T1000 (cell line): ENCODE measurements at regions not wholly inside any gene's neighbourhood (a gene's known extent, or its start where the extent isn't known, plus 50 kb on each side); places are given as distances from the start of the nearest gene placed in this dataset.
"Not testable (repeated sequence)": the region's sequence is repeated elsewhere in the genome, so short reads cannot be mapped to it uniquely, and the experiment has no call there.

Experiments
- DNase-seq: peaks from one replicate; lab custom pipeline; 2025; ENCODE audit warnings: mixed read lengths; lab: John Stamatoyannopoulos, UW

DNA sequence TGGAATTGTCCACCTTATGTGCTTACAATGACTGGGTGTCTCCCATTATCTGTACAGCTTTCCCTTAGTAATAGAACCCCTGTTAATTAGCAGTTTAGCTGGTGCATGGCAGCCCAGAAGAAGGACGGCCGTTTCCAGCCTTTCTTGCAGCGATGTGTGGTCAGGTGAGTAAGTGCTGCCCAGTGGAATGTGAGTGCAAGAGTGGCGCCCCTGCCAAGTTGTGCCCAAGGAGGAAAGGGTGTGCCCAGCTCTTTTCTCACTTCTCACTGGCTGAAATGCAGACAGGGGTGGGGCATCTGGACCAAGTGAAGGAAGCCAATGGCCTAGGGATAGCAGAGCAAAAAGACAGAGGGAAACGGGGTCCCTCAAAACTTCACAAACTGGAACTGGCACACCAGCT is 296.8 kb downstream of the PREX1 start:
- no peak for DNase-seq

DNA sequence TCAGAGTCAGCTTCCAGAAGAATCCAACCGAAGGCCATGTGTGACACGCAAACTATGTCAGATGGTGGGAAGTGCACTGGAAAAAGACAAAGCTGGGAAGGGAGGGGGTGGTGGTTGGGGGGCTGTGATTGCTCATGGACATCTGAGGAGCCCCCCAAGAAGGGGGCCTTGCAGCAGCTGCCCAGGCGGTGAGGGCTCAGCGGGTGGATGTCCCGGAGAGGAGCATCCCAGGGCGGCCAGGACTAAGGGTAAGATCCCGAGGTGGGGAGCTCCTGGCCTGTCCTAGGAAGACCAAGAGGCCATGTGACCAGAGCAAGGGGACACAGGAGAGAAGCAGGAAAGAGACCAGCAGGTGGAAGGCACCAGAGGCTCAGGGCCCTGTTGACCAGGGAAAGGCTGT is 299.5 kb downstream of the PREX1 start:
- DNase-seq, result no peak

DNA sequence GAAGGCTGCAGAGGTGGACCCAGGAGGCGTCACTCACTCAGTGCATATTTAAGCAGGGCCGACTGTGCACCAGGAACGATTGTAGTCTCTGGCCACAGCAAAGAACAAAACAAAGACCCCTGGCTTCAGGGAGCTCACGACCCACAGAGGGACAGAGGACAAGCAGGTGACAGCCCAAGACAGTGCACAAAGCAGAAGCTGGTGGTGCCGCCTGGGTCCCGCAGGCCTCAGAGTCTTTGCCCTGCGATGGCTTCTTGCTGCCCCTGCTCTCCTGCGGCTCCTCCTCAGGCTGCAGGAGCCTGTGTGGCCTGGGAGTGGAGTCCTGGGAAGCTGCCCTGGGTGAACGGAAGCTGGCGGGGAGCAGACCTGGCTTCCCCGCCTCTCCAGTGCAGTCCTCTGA is 300.0 kb downstream of the PREX1 start:
- no peak for DNase-seq

DNA sequence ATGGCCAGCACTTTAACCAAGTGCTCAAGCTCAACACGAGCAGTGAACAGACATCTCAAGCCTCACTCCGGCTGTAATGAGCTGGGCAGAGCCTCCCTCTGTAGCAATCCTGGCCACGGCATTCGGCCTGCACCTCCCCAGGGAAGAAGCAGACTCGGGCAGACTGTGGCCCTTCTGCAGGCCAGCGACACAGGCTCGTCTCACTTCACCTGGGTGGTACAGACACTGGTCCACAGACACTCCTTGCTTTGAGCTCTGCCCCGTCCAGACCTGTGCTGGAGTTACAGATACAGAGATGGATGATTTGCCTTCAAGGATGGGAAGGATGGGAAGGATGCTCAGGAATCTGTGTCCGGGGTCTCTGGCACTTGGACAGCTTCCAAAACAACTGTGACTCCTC is 300.9 kb downstream of the PREX1 start:
- DNase-seq, result no peak

DNA sequence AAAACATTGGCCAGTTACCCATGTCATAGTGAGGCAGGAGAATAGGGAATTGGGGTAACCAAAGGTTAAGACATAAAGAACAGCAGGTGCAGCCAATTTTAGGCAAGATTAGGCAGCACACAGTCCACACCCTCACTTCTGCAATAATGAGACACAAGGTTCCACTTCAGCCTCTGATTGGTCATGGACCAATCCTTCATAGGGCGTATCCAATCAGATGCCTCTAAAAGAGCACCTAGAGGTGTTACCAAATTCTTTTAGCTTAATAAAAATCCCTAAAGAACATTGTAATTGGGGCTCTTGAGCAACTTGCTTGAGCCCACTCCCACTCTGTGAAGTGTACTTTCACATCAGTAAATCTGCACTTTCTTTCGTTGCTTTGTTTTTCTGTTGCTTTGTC is 302.4 kb downstream of the PREX1 start:
- DNase-seq, result no peak

DNA sequence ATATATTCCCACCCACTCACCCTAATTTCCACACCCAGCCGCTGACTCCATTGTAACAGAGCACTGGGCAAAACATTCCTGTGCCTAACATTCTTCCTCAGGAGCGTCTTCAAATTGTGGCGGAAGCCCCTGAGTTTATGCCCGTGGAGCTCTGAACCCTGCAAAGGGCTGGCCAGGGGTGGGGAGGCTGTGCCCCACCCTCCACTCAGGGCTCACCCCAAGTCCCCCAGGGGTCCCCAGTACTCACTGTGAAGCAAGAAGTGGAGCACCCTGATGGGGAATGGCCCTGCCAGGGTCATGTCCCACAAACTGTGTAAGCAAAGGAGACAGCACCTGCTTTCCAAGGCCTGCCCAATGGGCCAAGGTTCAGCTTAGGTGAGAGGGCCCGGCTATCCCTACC is 303.2 kb downstream of the PREX1 start:
- DNase-seq, result no peak

DNA sequence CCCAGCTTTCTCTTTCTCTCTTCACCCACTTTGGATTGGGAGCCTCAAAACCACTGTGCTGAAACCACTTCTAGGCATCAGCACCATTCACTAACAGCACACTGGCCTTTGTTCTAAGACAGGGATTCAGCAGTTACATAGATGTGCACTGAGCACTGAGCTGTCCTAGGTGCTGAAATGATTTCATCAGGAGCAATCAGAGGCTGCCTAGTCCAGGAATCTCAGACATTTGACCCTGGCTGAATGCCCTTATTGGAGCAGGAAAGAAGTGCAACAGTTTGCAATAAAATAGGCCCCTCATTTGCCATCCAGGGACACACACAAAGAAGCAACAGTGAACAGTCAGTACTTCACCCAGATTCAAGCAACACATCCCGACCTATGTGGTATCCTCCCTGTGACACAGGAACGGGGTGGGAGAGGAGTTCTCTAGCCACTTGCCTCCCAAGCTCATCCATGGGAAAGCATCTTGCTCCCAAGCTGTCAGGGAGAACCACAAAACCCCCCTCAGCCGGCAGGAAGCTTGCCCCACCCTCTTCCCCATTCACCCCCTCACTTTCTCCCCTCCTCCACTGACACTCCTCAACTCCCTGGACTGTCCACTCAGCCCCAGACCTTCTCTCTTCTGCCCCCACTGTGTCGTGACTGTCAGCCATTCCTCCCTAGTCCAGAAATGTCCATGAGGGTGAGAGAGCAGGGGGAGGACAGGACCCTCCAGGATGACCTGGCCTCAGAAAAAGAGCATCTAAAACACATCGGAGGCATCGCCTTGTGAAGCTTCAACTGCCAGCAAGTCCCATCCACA is 304.4 kb downstream of the PREX1 start:
- no peak for DNase-seq

DNA sequence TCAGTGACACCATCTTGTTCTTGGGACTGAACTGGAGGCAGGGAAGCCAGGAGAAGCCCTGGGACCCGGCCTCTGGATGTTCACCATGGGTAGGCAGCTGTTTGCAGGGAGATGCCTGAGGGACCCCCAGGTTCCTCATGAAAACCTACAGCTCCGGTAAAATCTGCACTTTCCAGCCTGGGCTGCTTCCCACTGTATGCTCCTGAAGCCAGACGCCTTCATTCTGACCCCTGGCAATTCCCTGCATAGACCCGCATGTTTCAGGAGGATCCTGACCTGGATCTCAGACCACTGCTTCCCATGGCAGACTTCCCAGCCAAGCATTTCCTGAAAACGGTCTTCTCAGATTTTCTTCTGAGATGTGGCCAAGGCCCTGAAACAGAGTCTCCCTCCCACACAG is 306.7 kb downstream of the PREX1 start:
- no peak for DNase-seq

DNA sequence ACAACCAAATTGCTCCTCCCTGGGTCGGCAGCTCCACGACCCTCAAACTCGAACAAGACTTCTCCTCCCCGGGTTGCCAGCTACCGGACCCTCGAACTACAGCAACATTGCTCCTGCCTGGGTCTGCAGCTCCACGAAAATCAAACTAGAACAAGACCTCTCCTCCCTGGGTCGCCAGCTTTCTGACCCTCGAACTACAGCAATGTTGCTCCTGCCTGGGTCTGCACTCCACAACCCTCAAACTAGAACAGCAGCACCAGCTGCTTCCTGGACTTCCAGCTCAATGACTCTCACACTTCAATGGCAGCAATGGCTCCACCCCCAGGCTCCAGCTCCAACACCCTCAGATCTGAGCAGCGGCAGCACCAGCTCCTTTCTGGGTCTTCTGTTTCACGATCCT is 311.6 kb downstream of the PREX1 start:
- DNase-seq, result not testable (repeated sequence)

DNA sequence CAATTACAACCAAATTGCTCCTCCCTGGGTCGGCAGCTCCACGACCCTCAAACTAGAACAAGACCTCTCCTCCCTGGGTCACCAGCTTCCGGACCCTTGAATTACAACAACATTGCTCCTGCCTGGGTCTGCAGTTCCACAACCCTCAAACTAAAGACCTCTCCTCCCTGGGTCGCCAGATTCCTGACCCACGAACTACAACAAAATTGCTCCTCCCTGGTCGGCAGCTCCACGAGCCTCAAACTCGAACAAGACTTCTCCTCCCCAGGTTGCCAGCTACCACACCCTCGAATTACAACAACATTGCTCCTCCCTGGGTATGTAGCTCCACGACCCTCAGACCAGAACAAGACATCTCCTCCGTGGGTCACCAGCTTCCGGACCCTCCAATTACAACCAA is 313.2 kb downstream of the PREX1 start:
- not testable (repeated sequence) for DNase-seq

DNA sequence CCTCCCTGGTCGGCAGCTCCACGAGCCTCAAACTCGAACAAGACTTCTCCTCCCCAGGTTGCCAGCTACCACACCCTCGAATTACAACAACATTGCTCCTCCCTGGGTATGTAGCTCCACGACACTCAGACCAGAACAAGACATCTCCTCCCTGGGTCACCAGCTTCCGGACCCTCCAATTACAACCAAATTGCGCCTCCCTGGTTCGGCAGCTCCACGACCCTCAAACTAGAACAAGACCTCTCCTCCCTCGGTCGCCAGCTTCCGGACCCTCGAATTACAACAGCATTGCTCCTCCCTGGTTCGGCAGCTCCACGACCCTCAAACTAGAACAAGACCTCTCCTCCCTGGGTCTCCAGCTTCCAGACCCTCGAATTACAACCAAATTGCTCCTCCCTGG is 315.3 kb downstream of the PREX1 start:
- DNase-seq, result not testable (repeated sequence)

DNA sequence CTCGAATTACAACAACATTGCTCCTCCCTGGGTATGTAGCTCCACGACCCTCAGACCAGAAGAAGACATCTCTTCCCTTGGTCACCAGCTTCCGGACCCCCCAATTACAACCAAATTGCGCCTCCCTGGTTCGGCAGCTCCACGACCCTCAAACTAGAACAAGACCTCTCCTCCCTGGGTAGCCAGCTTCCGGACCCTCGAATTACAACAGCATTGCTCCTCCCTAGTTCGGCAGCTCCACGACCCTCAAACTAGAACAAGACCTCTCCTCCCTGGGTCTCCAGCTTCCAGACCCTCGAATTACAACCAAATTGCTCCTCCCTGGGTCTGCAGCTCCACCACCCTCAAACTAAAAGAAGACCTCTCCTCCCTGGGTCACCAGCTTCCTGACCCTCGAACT is 322.7 kb downstream of the PREX1 start:
- DNase-seq, result not testable (repeated sequence)

DNA sequence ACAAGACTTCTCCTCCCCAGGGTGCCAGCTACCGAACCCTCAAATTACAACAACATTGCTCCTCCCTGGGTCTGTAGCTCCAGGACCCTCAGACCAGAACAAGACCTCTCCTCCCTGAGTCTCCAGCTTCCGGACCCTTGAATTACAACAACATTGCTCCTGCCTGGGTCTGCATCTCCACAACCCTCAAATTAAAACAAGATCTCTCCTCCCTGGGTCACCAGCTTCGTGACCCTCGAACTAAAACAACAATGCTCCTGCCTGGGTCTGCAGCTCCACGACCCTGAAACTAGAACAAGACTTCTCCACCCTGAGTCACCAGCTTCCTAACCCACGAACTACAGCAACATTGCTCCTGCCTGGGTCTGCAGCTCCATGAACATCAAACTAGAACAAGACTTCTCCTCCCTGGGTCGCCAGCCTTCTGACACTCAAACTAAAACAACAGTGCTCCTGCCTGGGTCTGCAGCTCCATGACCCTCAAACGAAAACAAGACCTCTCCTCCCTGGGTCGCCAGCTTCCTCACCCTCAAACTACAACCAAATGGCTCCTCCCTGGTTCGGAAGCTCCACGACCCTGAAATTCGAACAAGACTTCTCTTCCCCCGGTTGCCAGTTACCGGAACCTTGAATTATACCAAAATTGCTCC is 324.5 kb downstream of the PREX1 start:
- DNase-seq, result no peak

DNA sequence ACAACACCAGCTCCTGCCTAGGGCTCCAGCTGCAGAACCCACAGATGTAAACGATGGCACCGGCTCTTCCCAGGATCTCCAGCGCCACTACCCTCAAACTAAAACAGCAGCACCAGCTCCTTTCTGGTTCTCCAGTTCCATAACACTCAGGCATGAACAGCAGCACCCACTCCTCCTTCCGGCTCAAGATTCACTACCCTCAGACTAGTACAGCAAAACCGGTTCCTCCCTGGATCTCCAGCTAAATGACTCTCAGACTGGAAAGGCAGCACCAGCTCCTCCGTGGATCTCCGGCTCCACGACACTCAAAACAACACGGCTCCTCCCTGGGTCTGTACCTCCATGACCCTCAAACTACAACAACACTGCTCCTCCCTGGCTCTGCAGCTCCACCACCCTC is 325.0 kb downstream of the PREX1 start:
- DNase-seq, result no peak

DNA sequence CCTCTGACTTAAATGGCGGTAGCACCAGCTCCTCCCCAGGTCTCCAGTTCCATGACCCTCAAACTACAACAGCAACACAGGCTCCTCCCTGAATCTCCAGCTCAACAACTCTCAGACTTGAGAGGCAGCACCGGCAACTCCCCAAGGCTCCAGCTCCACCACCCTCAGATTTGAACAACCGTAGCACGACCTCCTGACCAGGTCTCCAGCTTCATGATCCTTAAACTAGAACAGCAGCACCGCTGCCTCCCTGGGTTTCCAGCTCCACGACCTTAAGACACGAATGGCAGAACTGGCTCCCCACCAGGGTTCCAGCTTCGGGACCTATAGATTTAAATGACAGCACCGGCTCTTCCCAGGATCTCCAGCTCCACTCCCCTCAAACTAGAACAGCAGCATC is 325.8 kb downstream of the PREX1 start:
- no peak for DNase-seq

DNA sequence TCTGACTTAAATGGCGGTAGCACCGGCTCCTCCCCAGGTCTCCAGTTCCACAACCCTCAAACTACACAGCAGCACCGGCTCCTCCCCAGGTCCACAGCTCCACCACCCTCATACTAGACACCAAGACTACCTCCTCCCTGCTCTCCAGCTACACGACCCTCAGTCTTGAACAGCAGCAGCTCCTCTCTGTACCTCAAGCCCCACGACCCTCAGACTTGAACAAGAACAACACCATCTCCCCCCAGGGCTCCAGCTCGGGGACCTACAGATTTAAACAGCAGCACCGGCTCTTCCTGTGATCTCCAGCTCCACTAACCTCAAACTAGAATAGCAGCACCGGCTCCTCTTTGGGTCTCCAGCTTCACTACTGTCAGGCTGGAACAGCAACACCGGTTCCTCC is 326.9 kb downstream of the PREX1 start:
- DNase-seq, result not testable (repeated sequence)

DNA sequence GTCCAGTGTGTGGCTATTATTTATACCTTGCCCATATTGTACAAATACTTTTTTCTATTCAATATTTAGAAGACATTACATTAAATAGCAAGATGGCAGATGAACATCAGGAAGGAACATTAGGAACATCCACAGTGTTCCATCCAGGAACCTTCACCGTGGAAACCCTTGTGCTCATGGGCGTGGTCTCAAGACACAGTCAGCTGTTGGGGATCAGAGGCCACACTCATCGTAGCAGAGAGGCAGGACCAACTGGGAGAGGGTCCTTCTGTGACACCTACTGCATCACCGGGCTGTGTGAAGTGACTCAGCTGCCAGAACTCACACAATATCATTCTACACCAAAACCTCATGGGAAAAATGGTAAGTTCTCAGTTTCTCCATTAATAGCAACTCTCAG is 328.9 kb downstream of the PREX1 start:
- DNase-seq, result not testable (repeated sequence)

DNA sequence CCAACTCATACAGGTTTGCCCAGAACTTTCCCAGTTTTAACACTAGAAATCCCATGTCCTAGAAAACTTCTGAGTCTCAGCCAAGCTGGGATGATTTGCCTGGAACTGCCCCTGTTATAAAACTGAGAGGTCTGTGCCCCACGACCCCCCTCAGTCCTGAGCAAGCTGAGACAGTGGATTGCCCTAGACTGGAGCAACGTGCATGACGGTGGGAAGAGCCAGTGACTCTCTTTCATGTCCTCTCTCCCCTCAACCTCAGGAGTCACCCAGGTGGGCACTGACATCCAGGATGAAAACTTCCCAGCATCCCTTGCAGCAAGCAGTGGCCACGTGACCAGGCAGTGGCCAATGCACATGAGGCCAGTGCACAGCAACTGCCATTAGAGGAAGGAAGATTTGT is 329.7 kb downstream of the PREX1 start:
- not testable (repeated sequence) for DNase-seq

DNA sequence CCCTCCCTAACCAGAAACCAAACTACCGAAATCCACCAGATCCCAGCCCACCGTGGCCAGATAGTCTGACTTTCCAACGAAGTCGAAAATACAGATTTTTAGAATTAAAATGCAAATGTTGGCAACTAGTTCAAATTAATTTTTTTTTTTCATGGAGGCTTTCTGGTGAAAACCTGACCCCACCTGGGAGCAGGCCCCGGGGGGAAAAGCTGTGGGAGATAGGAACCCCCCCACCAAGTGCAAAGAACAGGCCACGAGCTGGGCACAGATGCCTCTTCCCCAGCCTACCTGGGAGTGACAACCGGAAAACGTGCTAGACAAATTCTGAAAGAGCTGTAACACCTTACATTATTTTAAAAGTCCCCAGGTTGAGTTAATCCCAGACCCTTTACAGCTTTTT is 333.8 kb downstream of the PREX1 start:
- no peak for DNase-seq

DNA sequence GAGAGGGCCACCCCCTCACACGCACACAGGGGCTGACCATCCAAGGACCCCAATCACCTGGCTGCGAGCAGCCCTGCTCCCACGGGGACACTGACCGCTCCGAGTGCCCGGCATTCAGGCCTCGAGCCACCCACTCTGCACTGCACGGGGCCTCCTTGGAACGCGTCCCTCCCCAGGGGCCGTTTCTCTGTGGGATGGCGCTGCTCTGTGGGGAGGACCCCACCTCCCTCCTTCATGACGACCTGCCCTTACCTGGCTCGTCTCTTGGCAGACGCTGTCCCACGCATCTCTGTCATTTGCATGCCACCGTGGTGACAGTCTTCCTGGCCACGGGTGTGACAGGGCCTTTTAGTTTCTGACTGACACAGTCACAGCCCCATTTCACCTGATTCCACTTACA is 334.5 kb downstream of the PREX1 start:
- not testable (repeated sequence) for DNase-seq

DNA sequence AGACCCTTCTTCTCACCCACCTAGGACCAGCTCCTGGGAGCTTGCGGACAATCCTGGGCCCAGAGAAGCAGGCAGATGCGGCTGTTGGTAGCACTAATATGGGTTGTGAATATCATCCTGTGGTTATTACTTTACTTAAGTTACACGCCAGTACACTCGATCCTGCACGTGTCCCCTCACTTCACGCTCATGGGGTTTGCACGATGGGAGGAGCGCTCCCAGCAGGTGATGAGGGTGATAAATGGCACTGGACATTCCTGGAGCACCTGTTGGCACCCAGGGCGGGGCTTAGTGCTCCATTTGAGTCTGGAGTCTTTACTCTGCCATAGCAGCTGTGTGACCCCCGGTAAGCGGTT is 335.1 kb downstream of the PREX1 start:
- DNase-seq, result no peak

DNA sequence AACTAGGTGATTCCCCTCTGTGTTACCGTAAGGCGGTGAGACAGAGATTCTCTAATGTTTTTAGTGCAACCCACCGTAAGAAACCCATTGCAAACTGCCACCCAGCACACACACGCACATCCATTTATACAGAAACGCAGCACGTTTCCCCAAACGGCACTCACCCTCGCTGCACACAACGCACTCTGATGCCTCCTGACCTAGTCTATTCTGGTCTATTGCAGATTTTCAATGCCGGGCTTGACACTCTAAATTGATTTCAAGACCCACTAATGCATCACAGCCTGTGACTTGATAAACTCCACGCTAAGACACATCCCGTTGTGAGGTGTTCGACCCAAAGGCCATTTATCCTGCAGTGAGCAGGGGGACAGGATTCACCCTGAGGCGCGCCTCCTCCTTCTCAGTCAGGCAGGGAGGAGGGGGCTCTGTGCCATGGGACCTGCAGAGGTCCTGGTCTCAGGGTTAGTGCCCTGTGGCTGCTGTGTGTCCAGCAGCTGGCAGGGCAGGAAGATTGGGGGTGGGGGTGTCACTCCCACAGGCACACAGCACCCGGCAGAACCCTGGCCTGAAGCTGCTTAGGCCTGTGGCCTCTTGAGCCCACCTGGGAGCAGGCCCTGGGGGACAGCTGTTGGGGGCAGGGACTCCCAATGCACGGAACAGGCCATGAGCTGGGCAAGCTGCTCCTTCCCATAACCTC is 335.6 kb downstream of the PREX1 start:
- no peak for DNase-seq
